SJCRH30 (cell line): ENCODE measurements at regions not wholly inside any gene's neighbourhood (a gene's known extent, or its start where the extent isn't known, plus 50 kb on each side); places are given as distances from the start of the nearest gene placed in this dataset.

Experiments used
- DNase-seq, 2 experiments: peaks; one replicate each; pipeline ENCODE4 v3.0.0-alpha.2; 2015 to 2020
- H3K27ac ChIP-seq: fragments of 250-450 bp; sonication (Bioruptor Pico); 2 replicates; pipeline ENCODE4 v1.5.1; 2020; ENCODE audit warnings: mild to moderate bottlenecking, moderate library complexity
- H3K27me3 ChIP-seq: fragments of 250-450 bp; sonication (Bioruptor Pico); 2 replicates; pipeline ENCODE4 v1.5.1; 2020; ENCODE audit warnings: mild to moderate bottlenecking, moderate library complexity
- H3K36me3 ChIP-seq: fragments of 250-450 bp; sonication (Bioruptor Pico); 2 replicates; pipeline ENCODE4 v1.5.1; 2020; ENCODE audit warnings: mild to moderate bottlenecking, moderate library complexity
- H3K4me1 ChIP-seq: fragments of 250-450 bp; sonication (Bioruptor Pico); 2 replicates; pipeline ENCODE4 v1.5.1; 2020; ENCODE audit warnings: mild to moderate bottlenecking, moderate library complexity
- H3K4me3 ChIP-seq: fragments of 250-450 bp; sonication (Bioruptor Pico); 2 replicates; pipeline ENCODE4 v1.5.1; 2020; ENCODE audit warnings: mild to moderate bottlenecking, moderate library complexity
- H3K9me3 ChIP-seq: fragments of 250-450 bp; sonication (Bioruptor Pico); replicated peaks from 2 replicates; pipeline ENCODE4 v1.5.1; 2020; ENCODE audit warnings: mild to moderate bottlenecking, moderate library complexity

GRCh38 chr4:123346330-123346940, 50.2 kb upstream of the SPRY1 start:
- no peaks in the 10 kb centered on the region for H3K27me3 ChIP-seq
- H3K27ac ChIP-seq, result peak overlapping the region; percentile 79
- H3K9me3 ChIP-seq, result no peaks in the 10 kb centered on the region
- peak overlapping the region; percentile 40 for H3K4me3 ChIP-seq
- peaks cover 21% of the 10 kb centered on the region for H3K4me1 ChIP-seq
- peak; percentile 64 to 77 for DNase-seq
- H3K36me3 ChIP-seq, result no peaks in the 10 kb centered on the region
